ENCODE measurements at regions not wholly inside any gene's neighbourhood (a gene's known extent, or its start where the extent isn't known, plus 50 kb on each side); places are given as distances from the start of the nearest gene placed in this dataset.

DNA sequence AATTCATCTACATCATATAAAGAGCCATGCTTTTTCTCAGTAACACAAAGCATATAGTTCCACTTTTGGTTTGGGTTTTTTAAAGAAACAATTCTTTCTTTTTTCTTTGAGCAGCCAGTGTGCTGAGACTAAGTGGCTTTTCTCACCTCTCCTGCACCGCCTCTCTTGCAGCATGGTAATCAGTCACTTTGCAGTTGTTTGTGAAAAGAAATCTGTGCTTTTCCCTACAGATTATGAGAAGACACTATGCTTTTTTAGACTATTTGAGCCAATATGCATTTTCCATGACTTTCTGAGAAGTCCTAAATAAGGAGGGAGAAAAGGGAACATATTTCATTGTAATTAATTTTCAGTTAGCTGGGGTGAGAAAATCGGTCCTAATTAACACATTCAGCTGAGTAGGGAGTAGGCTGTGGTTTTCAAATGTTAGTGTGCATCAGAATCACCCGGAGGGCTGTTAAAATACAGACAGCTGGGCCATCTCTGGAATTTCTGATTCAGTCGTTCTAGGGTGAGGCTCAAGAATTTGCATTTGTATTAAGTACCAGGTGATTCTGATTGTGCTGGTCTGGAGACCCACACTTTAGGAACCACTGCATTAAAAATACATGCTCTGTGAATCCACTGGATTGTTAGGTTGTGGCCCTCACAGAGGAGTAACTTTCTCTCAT is 155.2 kb downstream of the TINAG start:
- TF ChIP-seq, protein P1, sequence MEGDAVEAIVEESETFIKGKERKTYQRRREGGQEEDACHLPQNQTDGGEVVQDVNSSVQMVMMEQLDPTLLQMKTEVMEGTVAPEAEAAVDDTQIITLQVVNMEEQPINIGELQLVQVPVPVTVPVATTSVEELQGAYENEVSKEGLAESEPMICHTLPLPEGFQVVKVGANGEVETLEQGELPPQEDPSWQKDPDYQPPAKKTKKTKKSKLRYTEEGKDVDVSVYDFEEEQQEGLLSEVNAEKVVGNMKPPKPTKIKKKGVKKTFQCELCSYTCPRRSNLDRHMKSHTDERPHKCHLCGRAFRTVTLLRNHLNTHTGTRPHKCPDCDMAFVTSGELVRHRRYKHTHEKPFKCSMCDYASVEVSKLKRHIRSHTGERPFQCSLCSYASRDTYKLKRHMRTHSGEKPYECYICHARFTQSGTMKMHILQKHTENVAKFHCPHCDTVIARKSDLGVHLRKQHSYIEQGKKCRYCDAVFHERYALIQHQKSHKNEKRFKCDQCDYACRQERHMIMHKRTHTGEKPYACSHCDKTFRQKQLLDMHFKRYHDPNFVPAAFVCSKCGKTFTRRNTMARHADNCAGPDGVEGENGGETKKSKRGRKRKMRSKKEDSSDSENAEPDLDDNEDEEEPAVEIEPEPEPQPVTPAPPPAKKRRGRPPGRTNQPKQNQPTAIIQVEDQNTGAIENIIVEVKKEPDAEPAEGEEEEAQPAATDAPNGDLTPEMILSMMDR (IDR thresholded peaks at IDR 0.05; ENCODE audit: low read depth, low read length, missing control alignments) = no peak
- no peak overlapping the region for H3K27ac ChIP-seq
- H3K27me3 ChIP-seq (replicated peaks) = no peaks in the 10 kb centered on the region
- in situ Hi-C loops (cut with HindIII; ENCODE audit: low pct_ligation_motif_present, low sequenced_read_pairs) = no loop called here
- no peak for DNase-seq
- H3K36me3 ChIP-seq (replicated peaks) = no peaks in the 10 kb centered on the region
- no peak overlapping the region for H3K4me3 ChIP-seq (ENCODE audit: low read depth, low read length)

GRCh38 chr6:54465649-54466300 is 157.5 kb downstream of the TINAG start:
- no peak overlapping the region for H3K27ac ChIP-seq
- TF ChIP-seq, protein P1 (IDR thresholded peaks at IDR 0.05; ENCODE audit: low read depth, low read length, missing control alignments) = no peak
- H3K27me3 ChIP-seq (replicated peaks) = no peaks in the 10 kb centered on the region
- in situ Hi-C loops (cut with HindIII; ENCODE audit: low pct_ligation_motif_present, low sequenced_read_pairs) = no loop called here
- no peak for DNase-seq
- no peaks in the 10 kb centered on the region for H3K36me3 ChIP-seq (replicated peaks)
- H3K4me3 ChIP-seq (ENCODE audit: low read depth, low read length) = no peak overlapping the region

- H3K27me3 ChIP-seq (replicated peaks) = no peaks in the 10 kb centered on the region
Measured at GRCh38 chr6:54467384-54467783, 159.1 kb downstream of the TINAG start.

GRCh38 chr6:54473328-54473727 is 165.1 kb downstream of the TINAG start:
- TF ChIP-seq, protein P1 (IDR thresholded peaks at IDR 0.05; ENCODE audit: low read depth, low read length, missing control alignments) = no peak
- Histone ChIP-seq H3K36me3 (replicated peaks) (no peaks in the 10 kb centered on the region), H3K27me3 (replicated peaks) (no peaks in the 10 kb centered on the region), H3K4me3 (ENCODE audit: low read depth, low read length) (no peak overlapping the region), H3K27ac (no peak overlapping the region)
- in situ Hi-C loops (cut with HindIII; ENCODE audit: low pct_ligation_motif_present, low sequenced_read_pairs) = no loop called here
- no peak for DNase-seq

More at GRCh38 chr6:54467384-54467783, 159.1 kb downstream of the TINAG start:
- Histone ChIP-seq H3K27ac (no peak overlapping the region), H3K4me3 (ENCODE audit: low read depth, low read length) (no peak overlapping the region), H3K36me3 (replicated peaks) (no peaks in the 10 kb centered on the region)
- TF ChIP-seq, protein P1 (IDR thresholded peaks at IDR 0.05; ENCODE audit: low read depth, low read length, missing control alignments) = no peak
- in situ Hi-C loops (cut with HindIII; ENCODE audit: low pct_ligation_motif_present, low sequenced_read_pairs) = no loop called here
- DNase-seq = no peak

- Histone ChIP-seq H3K36me3 (replicated peaks) (no peaks in the 10 kb centered on the region), H3K27me3 (replicated peaks) (no peaks in the 10 kb centered on the region), H3K27ac (no peak overlapping the region), H3K4me3 (ENCODE audit: low read depth, low read length) (no peak overlapping the region)
- no peak for DNase-seq
- in situ Hi-C loops (cut with HindIII; ENCODE audit: low pct_ligation_motif_present, low sequenced_read_pairs) = no loop called here
- TF ChIP-seq, protein P1 (IDR thresholded peaks at IDR 0.05; ENCODE audit: low read depth, low read length, missing control alignments) = no peak
Measured at GRCh38 chr6:54474898-54475297, 166.7 kb downstream of the TINAG start.

Measured in brain microvascular endothelial cell (primary cell).